Keratinocyte (primary cell): ENCODE measurements at regions not wholly inside any gene's neighbourhood (a gene's known extent, or its start where the extent isn't known, plus 50 kb on each side); places are given as distances from the start of the nearest gene placed in this dataset.

Source experiments
- DNase-seq: peaks from one replicate; pipeline ENCODE4 v3.0.0-alpha.2; 2011; ENCODE audit warnings: low read depth, missing footprints, low spot score
- FAIRE-seq: peaks from 2 replicates; lab custom pipeline; 2011; peaks lifted over from hg19 to GRCh38; lab: Jason Lieb, UNC
- H2AFZ ChIP-seq: 2 replicates; pipeline ENCODE4 v1.6.0; 2012; ENCODE audit warnings: low read length, control low read depth, inconsistent platforms; ENCODE audit not compliant: control insufficient read depth
- H3K27ac ChIP-seq: 2 replicates; pipeline ENCODE4 v1.5.1; 2011; ENCODE audit warnings: low read length; ENCODE audit not compliant: control insufficient read depth, insufficient read depth
- H3K27me3 ChIP-seq: 3 replicates; pipeline ENCODE4 v1.6.0; 2011; ENCODE audit warnings: low read length; ENCODE audit not compliant: control insufficient read depth, insufficient read depth; ENCODE audit errors: extremely low read depth
- H3K36me3 ChIP-seq, 2 experiments: 2 replicates in 1 of 2; 3 replicates in 1 of 2; pipeline ENCODE4 v1.5.1; 2011; ENCODE audit warnings: low read length in 2 of 2, mild to moderate bottlenecking in 1 of 2; ENCODE audit not compliant: control insufficient read depth in 2 of 2, insufficient read depth in 2 of 2; ENCODE audit errors: extremely low read depth in 1 of 2
- H3K4me1 ChIP-seq: 3 replicates; pipeline ENCODE4 v1.5.1; 2011; ENCODE audit warnings: low read length; ENCODE audit not compliant: control insufficient read depth, insufficient read depth; ENCODE audit errors: extremely low read depth
- H3K4me2 ChIP-seq: 3 replicates; pipeline ENCODE4 v1.6.0; 2011; ENCODE audit warnings: low read depth, low read length; ENCODE audit not compliant: control insufficient read depth, insufficient read depth; ENCODE audit errors: extremely low read depth
- H3K4me3 ChIP-seq, 3 experiments: fragments of 200-600 bp in 1 of 3; sonication (generic) in 1 of 3; 2 replicates in 2 of 3; 3 replicates in 1 of 3; pipeline ENCODE4 v1.5.1; 2011 to 2016; ENCODE audit warnings: low read length in 3 of 3, mild to moderate bottlenecking in 3 of 3, control low read depth in 2 of 3, inconsistent platforms in 1 of 3, low read depth in 1 of 3, mixed read lengths in 1 of 3, mixed run types in 1 of 3, moderate library complexity in 1 of 3; ENCODE audit not compliant: control insufficient read depth in 2 of 3, insufficient read depth in 2 of 3; ENCODE audit errors: extremely low read depth in 1 of 3
- H3K79me2 ChIP-seq: 2 replicates; pipeline ENCODE4 v1.6.0; 2012; ENCODE audit warnings: low read length; ENCODE audit not compliant: control insufficient read depth, insufficient read depth
- H3K9ac ChIP-seq: 3 replicates; pipeline ENCODE4 v1.6.0; 2011; ENCODE audit warnings: low read length; ENCODE audit not compliant: control insufficient read depth, insufficient read depth; ENCODE audit errors: extremely low read depth
- H3K9me1 ChIP-seq: 3 replicates; pipeline ENCODE4 v1.6.0; 2011; ENCODE audit warnings: low read length; ENCODE audit not compliant: control insufficient read depth, insufficient read depth; ENCODE audit errors: extremely low read depth
- H3K9me3 ChIP-seq: 2 replicates; pipeline ENCODE4 v1.5.1; 2012; ENCODE audit warnings: low read depth, low read length; ENCODE audit not compliant: control insufficient read depth
- H4K20me1 ChIP-seq: 3 replicates; pipeline ENCODE4 v1.6.0; 2011; ENCODE audit warnings: low read length; ENCODE audit not compliant: control insufficient read depth, insufficient read depth; ENCODE audit errors: extremely low read depth
- CTCF ChIP-seq, 3 experiments: IDR thresholded peaks in 1 of 3; conservative IDR thresholded peaks in 1 of 3; optimal IDR thresholded peaks in 1 of 3; 2 replicates in 2 of 3; 3 replicates in 1 of 3; pipeline versions ENCODE3 to v1.5.1; 2011; ENCODE audit warnings: low read length in 3 of 3, mild to moderate bottlenecking in 3 of 3, moderate library complexity in 2 of 3, control low read depth in 1 of 3, inconsistent platforms in 1 of 3; ENCODE audit not compliant: insufficient read depth in 2 of 3; ENCODE audit errors: extremely low read depth in 1 of 3
- EZH2 ChIP-seq: IDR thresholded peaks from one replicate; pipeline ENCODE4 v1.6.1; 2012; ENCODE audit warnings: inconsistent platforms, mild to moderate bottlenecking, low read length, moderate library complexity
- dilution Hi-C: fragments of 300-500 bp; cut with MboI; formaldehyde crosslinking; loops from one replicate; pipeline ENCODE4 v1.7.0; 2020; ENCODE audit warnings: low sequenced_read_pairs; ENCODE audit not compliant: extremely low pct_ligation_motif_present

DNA sequence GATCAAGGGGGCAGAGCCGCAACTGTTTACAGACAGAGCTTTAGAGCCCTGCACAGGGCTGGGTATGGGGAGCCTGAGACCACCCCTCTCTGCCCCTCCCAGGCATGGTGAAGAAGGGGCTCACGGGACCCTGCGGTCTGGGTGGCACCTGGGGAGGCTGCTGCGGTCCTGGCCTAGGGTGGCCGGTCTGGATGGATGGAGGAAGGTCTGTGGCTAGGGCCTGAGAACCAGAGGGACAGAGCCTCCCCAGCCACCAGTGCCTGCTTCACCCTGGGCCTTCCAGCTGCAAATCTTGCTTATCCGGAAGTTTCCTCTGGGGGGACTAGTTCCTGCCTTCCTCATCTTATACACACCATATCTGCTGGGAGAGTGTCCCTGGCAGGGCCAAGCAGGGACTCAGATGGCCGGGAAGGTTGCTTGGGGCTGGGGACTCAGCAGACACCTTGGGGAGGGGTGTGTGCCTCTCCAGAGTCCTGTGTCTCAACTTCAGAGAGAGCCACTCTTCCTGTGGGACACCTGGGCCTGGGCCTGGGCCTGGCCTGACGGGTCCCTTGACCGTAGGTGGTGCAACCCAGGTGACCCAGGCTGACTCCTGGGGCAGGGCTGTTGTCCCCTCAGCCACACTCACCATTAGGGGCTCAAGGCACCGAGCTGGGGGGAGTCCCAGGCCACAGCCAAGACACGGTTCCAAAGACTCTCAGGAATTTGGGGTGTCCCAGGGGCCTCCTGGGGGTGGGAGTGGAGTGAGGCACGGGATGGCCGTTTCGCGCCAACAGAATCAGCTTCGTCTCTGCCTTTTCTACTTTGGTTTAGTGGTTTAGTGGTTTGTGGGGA, 52.0 kb upstream of the ACTRT2 start:
- Histone ChIP-seq H3K4me3 (no peak overlapping the region), H3K9me1 (no peaks in the 10 kb centered on the region), H3K9me3 (peaks cover 17% of the 10 kb centered on the region), H3K27me3 (no peaks in the 10 kb centered on the region), H2AFZ (no peak overlapping the region), H3K79me2 (no peaks in the 10 kb centered on the region), H3K9ac (no peak overlapping the region), H3K4me1 (no peaks in the 10 kb centered on the region), H4K20me1 (no peaks in the 10 kb centered on the region), H3K27ac (no peak overlapping the region), H3K4me2 (no peak overlapping the region), H3K36me3 (no peaks in the 10 kb centered on the region)
- DNase-seq (no peak), FAIRE-seq (no peak)
- dilution Hi-C loops, result no loop called here
- TF ChIP-seq EZH2, result no peak
- no peak for TF ChIP-seq CTCF (optimal IDR thresholded peaks at IDR 0.05 in 1 of 3, IDR thresholded peaks at IDR 0.05 in 1 of 3, conservative IDR thresholded peaks at IDR 0.05 in 1 of 3; ENCODE audit: extremely low read depth in 1 of 3, insufficient read depth in 2 of 3, low read length in 3 of 3)

GRCh38 chr1:2969845-2970291, 51.4 kb upstream of the ACTRT2 start:
- TF ChIP-seq CTCF (optimal IDR thresholded peaks at IDR 0.05 in 1 of 3, IDR thresholded peaks at IDR 0.05 in 1 of 3, conservative IDR thresholded peaks at IDR 0.05 in 1 of 3; ENCODE audit: extremely low read depth in 1 of 3, insufficient read depth in 2 of 3, low read length in 3 of 3) (no peak), EZH2 (no peak)
- Histone ChIP-seq H3K9me3 (peaks cover 17% of the 10 kb centered on the region), H3K9ac (no peak overlapping the region), H3K27me3 (no peaks in the 10 kb centered on the region), H3K79me2 (no peaks in the 10 kb centered on the region), H3K4me1 (no peaks in the 10 kb centered on the region), H3K27ac (no peak overlapping the region), H4K20me1 (no peaks in the 10 kb centered on the region), H3K36me3 (no peaks in the 10 kb centered on the region), H3K4me3 (no peak overlapping the region), H3K4me2 (no peak overlapping the region), H2AFZ (no peak overlapping the region), H3K9me1 (no peaks in the 10 kb centered on the region)
- DNase-seq (no peak), FAIRE-seq (no peak)
- dilution Hi-C loops, result no loop called here
